NCI-H1436 (cell line): ENCODE measurements at regions not wholly inside any gene's neighbourhood (a gene's known extent, or its start where the extent isn't known, plus 50 kb on each side); places are given as distances from the start of the nearest gene placed in this dataset.
"Not testable (repeated sequence)": the region's sequence is repeated elsewhere in the genome, so short reads cannot be mapped to it uniquely, and the experiment has no call there.

Source experiments
- DNase-seq: peaks from one replicate; lab custom pipeline; 2025; lab: John Stamatoyannopoulos, UW

DNA sequence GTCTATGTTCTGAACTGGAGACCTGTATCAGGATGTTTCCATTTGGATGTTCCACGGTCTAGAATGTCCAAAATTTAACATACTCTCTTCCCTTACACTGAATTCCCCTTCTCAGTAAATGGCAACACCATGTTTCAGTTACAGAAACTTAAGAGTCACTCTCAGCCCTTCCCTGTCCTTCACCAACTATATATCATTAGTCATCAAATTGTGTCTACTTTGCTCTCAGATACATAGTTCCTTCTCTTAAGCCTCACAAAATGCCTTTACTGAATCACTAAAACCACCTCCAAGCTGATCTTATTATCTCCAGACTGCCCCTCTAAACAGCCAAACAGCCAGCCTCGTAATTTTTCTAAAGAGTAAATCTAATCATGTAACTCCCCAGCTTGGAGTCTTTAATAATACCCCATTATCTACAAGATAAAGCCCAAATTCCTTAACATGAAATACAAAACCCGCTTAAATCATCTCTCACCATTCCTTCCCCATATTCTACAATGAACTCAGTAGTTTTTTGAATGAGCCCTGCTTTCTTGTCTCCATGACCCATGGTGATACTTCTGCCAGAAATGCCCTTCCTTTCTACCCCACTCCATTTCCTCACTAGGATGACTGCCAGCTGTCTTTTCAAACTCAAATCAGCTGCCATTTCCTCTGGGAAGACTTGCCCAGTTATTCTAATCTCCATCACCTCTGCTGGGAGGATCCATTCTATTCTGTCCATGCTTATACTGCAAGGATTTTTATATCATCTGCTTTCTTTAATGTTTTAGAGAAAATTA, 102.7 kb upstream of the ARHGAP42 start:
- no peak for DNase-seq

GRCh38 chr11:100585728-100586127, 101.4 kb upstream of the ARHGAP42 start:
- no peak for DNase-seq

DNA sequence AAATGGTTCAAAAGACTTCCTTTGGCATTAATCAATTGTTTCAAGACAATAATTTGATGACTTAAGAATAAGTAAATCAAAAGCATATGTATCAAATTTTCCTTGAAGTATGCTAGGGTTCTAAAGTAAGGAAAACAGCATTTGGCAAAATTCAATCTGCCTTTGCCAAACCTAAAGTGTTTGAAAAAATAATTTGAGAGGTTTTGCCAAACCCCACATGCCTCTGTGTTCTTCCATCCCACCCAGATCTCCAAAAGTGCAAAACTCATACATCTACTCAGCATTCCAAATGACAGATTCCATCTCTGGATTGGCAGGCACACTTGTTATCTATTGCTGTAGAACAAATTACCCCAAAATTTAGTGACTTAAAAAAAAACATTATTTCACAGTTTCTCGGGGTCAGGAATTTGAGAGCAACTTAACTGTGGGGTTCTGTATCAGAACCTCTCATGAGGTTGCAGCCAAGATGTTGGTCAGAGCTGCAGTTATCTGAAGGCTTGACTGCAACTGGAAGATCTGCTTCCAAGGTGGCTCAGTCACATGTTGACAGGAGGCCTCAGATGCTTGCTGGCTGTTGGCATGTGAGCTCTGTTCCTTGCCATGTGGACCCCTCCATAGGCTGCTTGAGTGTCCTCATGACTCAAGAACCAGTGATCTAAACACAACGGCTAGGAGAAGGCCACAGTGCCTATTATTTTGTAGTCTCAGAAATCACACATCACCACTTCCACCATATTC, 100.6 kb upstream of the ARHGAP42 start:
- no peak for DNase-seq

- no peak for DNase-seq
Measured at GRCh38 chr11:100592619-100593260, 94.3 kb upstream of the ARHGAP42 start.

DNA sequence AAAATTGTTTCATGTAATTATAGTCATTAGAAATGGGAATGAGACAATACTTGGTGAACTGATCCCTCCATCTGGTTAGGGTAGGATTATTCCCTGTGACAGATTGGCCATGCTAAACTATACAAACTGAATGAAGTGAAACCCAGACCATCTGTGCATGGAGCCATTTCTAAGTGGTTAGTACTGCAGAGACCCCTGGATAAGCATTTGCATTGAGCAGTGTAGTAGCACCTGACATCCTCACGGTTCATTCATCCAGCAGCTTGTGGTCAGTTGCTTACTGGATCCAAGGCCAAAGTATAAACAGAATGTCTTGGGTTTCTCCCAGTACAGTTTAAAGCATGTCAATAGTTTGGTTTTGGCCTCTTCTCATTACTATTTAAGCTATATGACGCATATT, 93.8 kb upstream of the ARHGAP42 start:
- DNase-seq, result no peak

GRCh38 chr11:100594320-100594719, 92.8 kb upstream of the ARHGAP42 start:
- no peak for DNase-seq

DNA sequence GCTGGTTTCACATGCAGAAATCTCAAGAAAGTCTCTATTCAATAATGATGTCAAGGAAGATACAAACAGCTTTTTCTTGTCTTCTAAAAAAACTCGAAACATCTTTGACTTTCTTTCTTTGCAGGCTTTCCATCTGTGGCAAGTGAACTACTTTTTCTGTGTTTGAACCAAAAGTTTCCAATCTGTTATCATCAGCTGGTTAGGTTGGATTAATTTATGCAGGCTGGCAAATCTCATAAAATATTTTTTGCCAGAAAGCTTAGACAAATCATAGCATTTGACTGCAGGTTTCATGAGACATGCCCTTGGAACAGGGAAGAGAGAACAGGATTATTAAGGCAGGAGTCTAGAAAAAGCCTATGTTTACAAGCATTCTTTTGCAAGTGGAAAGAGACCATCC, 86.1 kb upstream of the ARHGAP42 start:
- no peak for DNase-seq

DNA sequence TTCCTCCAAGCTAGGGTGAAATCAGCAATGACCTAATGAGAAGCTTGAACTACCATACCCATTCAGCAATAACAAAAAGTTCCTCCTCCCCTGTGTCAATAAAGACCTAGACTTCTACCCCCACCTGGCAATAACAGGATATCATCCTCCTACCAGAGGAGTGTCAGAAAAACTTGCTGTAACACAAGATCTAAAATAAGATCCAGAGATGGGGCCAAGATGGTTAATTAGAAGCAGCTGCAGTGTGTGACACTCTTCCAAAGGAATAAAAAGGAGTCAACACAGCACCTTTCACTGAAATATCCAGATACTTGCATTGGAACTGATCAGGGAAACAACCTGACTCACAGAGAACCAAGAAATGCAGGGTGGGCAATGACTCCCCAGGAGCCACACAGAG, 84.4 kb upstream of the ARHGAP42 start:
- DNase-seq, result no peak

- DNase-seq, result not testable (repeated sequence)
Measured at GRCh38 chr11:100607761-100608160, 79.3 kb upstream of the ARHGAP42 start.

DNA sequence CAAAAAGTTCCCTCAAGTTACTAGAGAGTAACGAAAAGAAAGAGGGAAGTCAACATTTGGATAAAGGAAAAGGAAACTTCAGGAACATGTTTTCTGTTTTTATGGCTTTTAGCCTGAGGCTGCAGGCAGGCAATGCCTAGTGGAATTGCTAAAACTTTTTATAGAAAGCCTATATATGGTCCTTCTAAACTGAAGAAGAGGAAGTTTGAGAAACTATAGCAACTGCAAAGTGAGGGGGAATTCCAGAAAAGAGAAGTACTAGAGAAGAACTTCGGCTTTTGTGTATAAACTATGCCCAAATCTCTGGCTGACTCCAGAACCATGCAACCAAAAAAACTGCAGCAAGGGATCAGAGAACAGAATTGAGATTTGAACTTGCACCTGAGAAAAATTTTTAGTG, 74.3 kb upstream of the ARHGAP42 start:
- no peak for DNase-seq

DNA sequence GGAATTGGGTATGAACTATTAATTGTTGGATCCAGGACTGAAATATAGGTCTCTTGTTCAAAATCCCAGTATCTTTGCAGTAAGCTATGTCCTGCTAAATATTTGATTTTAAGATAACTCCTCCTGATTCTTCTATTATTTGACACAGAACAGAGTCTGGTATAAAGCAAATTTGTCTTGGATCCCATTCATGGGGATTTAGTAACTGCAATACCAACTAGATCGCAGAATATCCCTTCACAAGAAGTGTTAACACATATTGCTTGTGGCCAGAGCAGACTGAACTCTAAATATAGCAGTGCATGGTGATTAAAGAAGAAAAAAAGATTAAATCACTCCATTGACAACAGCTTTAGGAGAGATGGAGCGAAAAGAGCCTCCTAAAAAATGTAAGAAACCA, 68.2 kb upstream of the ARHGAP42 start:
- DNase-seq, result no peak

- DNase-seq, result no peak
Measured at GRCh38 chr11:100619484-100619883, 67.6 kb upstream of the ARHGAP42 start.

DNA sequence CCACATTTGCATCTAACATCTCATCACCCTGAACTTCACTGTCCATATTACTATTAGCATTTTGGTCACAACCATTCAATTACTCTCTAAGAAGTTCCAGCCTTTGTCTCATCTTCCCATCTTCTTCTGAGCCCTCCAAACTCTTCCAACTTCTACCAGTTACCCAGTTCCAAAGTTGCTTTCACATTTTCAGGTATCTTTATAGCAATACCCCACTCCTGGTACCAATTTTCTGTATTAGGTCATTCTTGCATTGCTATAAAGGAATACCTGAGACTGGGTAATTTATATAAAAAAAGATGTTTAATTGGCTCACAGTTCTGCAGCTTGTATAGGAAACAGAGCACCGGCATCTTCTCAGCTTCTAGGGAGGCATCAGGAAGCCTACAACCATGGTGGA, 64.7 kb upstream of the ARHGAP42 start:
- no peak for DNase-seq

DNA sequence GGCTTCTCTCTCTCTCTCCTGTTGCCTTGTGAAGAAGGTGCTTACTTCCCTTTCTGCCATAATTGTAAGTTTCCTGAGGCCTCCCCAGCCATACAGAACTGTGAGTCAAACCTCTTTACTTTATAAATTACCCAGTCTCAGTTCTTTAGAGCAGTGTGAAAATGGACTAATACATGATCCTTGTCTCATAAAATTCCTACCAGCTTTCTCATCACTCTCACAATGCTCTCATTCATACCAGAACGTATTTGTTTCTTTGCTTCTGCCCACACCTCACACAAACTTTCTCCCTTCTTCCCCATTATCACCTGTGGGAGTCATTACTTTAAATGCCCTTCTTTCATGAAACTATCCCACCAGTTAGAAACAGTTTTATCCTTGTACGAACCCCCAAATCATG, 62.7 kb upstream of the ARHGAP42 start:
- DNase-seq, result no peak

GRCh38 chr11:100625041-100625440, 62.0 kb upstream of the ARHGAP42 start:
- no peak for DNase-seq

- DNase-seq, result no peak
Measured at GRCh38 chr11:100629671-100630070, 57.4 kb upstream of the ARHGAP42 start.

DNA sequence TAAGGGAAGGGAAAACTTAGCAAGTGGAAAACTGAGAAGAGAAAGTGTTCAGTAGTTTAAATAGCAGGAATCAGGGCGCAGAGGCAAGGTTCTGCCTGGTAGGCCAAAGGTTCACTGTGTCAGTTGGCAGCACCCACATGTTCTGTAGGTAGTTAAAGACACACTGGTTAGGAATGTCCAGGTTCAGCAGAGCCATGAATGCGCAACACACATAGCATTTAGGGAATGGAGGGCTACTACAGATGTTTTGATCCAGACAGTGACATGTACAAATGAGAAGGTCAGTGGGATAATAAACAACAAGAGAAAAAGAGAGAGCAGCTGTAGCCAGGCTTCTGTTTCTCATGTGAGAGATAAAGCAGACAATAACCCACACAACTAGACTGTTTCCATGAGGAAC, 56.2 kb upstream of the ARHGAP42 start:
- DNase-seq, result no peak

DNA sequence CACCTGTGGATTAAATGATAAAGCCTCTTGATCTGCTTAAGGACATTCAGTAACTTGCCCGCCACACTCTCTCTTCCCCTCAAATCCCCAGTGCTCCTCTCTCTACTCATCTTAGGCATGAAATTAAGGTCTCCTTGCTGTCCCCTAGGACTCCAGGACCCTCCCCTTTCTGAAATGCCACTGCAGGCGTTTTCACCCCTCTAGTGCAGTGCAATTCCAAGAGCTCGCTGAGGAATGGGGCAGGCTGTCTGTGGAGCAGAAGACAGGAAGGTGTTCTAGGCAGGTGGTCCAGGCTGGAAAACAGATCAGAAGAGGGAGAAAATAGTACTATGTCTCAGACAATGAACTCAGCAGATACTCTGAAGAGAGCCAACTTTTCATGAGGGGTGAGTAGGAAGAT, 55.8 kb upstream of the ARHGAP42 start:
- no peak for DNase-seq

DNA sequence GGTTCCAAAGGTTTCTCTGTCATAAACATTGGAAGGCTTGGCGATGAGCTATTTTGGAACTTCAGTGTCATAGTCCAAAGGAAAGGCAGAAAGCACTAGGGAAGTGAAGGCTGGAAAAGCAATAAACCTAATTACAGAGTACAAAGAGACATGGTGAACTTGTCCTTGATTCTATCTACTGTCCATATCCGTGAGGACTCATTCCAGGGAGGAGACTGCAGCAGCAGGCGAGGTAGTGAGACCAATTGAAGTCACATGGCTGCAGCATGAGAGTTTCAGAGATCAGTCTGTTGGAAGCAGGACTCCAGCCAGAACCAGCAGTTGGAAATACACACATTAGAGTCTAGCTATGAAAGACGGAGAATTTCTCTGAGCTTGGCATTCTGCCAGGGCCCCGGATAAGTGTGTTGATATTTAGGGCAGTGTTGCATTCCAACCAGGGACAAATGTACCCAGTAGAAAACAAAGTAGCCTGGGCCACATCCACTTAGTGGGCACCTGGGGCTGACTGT, 54.1 kb upstream of the ARHGAP42 start:
- no peak for DNase-seq

DNA sequence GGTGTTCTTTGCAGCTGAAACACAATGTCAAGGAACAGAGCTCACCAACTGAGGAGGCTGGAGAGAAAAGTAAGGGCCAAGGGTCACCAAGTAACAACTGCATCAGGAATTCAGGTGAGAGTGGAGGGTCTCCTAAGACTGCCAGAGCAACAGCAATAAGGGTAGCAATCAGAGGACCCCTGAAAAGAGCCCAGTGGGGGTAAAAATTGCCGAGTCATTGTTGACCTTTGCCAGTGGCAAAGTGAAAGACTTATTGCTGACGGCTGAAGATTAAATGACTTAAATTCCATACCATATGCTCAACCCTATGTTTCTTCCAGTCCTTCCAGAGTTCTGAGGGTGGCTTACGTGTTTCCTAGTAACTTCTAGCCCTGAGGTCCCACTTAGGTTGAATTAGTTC, 51.9 kb upstream of the ARHGAP42 start:
- DNase-seq, result no peak

DNA sequence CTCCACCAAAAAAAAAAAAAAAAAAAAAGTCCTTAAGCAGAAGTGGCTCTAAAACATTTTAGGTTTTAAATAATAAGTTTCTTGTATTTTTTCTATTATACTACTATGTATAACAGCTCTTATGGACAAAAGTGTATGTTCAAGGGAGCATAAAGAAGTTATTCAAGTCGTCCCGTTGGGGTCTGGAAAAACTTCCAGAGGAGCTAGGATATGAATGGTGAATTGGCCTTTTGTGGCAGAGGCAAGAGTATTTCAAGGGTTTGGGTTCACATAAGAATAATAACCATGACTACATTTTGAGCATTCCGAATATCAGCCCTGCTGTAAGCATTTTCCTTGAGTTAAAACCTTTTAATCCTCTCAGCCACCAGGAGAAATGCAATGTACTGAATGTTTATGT, 50.6 kb upstream of the ARHGAP42 start:
- no peak for DNase-seq
